HEK293 (cell line): ENCODE measurements at regions not wholly inside any gene's neighbourhood (a gene's known extent, or its start where the extent isn't known, plus 50 kb on each side); places are given as distances from the start of the nearest gene placed in this dataset.

Experiments
- CTCF ChIA-PET: fragments of 350-600 bp; formaldehyde crosslinking; extraction: SDS; loops from one replicate; lab custom pipeline; 2021; ENCODE audit warnings: antibody characterized with exemption; lab: Yijun Ruan, JAX
- POLR2A ChIA-PET: fragments of 300-600 bp; formaldehyde crosslinking; extraction: SDS; loops from one replicate; lab custom pipeline; 2020; ENCODE audit warnings: antibody characterized with exemption, inconsistent platforms; lab: Yijun Ruan, JAX
- H3K27ac ChIP-seq: fragments of 200-500 bp; sonication (Bioruptor generic); 2 replicates; pipeline ENCODE4 v1.5.1; 2014; ENCODE audit warnings: low read depth, low read length, control low read depth, inconsistent platforms; ENCODE audit errors: extremely low read depth
- H3K36me3 ChIP-seq, 2 experiments: fragments of 200-500 bp in 1 of 2; sonication (Bioruptor generic) in 1 of 2; 1 replicate in 1 of 2; 2 replicates in 1 of 2; pipeline ENCODE4 v1.5.1; 2014 to 2017; ENCODE audit warnings: inconsistent platforms in 2 of 2, low read length in 2 of 2; ENCODE audit not compliant: control insufficient read depth in 2 of 2, insufficient read depth in 1 of 2
- H3K4me1 ChIP-seq: fragments of 200-500 bp; sonication (Bioruptor generic); 2 replicates; pipeline ENCODE4 v1.5.1; 2014; ENCODE audit warnings: mild to moderate bottlenecking, low read length, inconsistent platforms; ENCODE audit not compliant: control insufficient read depth, insufficient read depth
- H3K4me3 ChIP-seq: 2 replicates; pipeline ENCODE4 v1.5.1; 2011; ENCODE audit warnings: low read depth, mild to moderate bottlenecking, control low read depth, low read length, moderate library complexity
- H3K9me3 ChIP-seq: fragments of 200-500 bp; sonication (Bioruptor generic); 2 replicates; pipeline ENCODE4 v1.5.1; 2014; ENCODE audit warnings: low read depth, low read length, inconsistent platforms; ENCODE audit not compliant: control insufficient read depth, insufficient read depth
- KLF1 ChIP-seq: fragments of 450-650 bp; formaldehyde crosslinking; IDR thresholded peaks from 2 replicates; pipeline ENCODE4 v1.5.1; 2016; ENCODE audit warnings: missing biosample characterization, missing genetic modification characterization
- MEIS1 ChIP-seq: sonication (generic); formaldehyde crosslinking; IDR thresholded peaks from 2 replicates; pipeline ENCODE4 v1.8.1; 2022; ENCODE audit warnings: missing genetic modification reagents, mild to moderate bottlenecking, borderline replicate concordance
- PBX3 ChIP-seq: sonication (generic); formaldehyde crosslinking; IDR thresholded peaks from 2 replicates; pipeline ENCODE4 v1.8.1; 2022; ENCODE audit warnings: mild to moderate bottlenecking, moderate library complexity, missing genetic modification reagents
- RBAK ChIP-seq: fragments of 450-650 bp; formaldehyde crosslinking; IDR thresholded peaks from 2 replicates; pipeline ENCODE4 v1.5.1; 2016; ENCODE audit warnings: missing biosample characterization, missing genetic modification characterization
- SETDB1 ChIP-seq: IDR thresholded peaks from one replicate; pipeline ENCODE4 v1.6.1; 2017; ENCODE audit warnings: mild to moderate bottlenecking, low read length, moderate library complexity, mixed read lengths; ENCODE audit not compliant: insufficient read length
- ZBTB17 ChIP-seq: fragments of 450-650 bp; formaldehyde crosslinking; IDR thresholded peaks from 2 replicates; pipeline ENCODE4 v1.5.1; 2016; ENCODE audit warnings: missing biosample characterization, missing genetic modification characterization
- ZBTB49 ChIP-seq: fragments of 450-650 bp; formaldehyde crosslinking; IDR thresholded peaks from 2 replicates; pipeline ENCODE4 v1.5.1; 2016; ENCODE audit warnings: missing biosample characterization, missing genetic modification characterization, low read depth
- ZBTB7A ChIP-seq: fragments of 450-650 bp; formaldehyde crosslinking; IDR thresholded peaks from 2 replicates; pipeline ENCODE4 v1.5.1; 2016; ENCODE audit warnings: low read depth, missing biosample characterization, missing genetic modification characterization
- ZNF148 ChIP-seq: fragments of 450-650 bp; formaldehyde crosslinking; IDR thresholded peaks from 2 replicates; pipeline ENCODE4 v1.5.0; 2017; ENCODE audit warnings: missing biosample characterization, missing genetic modification characterization, borderline replicate concordance
- ZNF2 ChIP-seq: fragments of 450-650 bp; formaldehyde crosslinking; IDR thresholded peaks from 2 replicates; pipeline ENCODE4 v1.5.1; 2016; ENCODE audit warnings: missing biosample characterization, missing genetic modification characterization
- ZNF211 ChIP-seq: fragments of 450-650 bp; formaldehyde crosslinking; IDR thresholded peaks from 2 replicates; pipeline ENCODE4 v1.5.1; 2016; ENCODE audit warnings: low read depth, missing biosample characterization, missing genetic modification characterization
- ZNF239 ChIP-seq: fragments of 450-650 bp; formaldehyde crosslinking; IDR thresholded peaks from 2 replicates; pipeline ENCODE4 v1.5.1; 2016; ENCODE audit warnings: missing biosample characterization, missing genetic modification characterization
- ZNF324 ChIP-seq: fragments of 450-650 bp; formaldehyde crosslinking; IDR thresholded peaks from 2 replicates; pipeline ENCODE4 v1.5.1; 2016; ENCODE audit warnings: missing biosample characterization, missing genetic modification characterization
- ZNF350 ChIP-seq: fragments of 450-650 bp; formaldehyde crosslinking; IDR thresholded peaks from 2 replicates; pipeline ENCODE4 v1.5.0; 2017; ENCODE audit warnings: missing biosample characterization, mild to moderate bottlenecking, missing genetic modification characterization
- ZNF354C ChIP-seq: fragments of 450-650 bp; formaldehyde crosslinking; IDR thresholded peaks from 2 replicates; pipeline ENCODE4 v1.5.1; 2016; ENCODE audit warnings: missing biosample characterization, missing genetic modification characterization, low read depth, borderline replicate concordance
- ZNF416 ChIP-seq: fragments of 450-650 bp; formaldehyde crosslinking; IDR thresholded peaks from 2 replicates; pipeline ENCODE4 v1.5.1; 2016; ENCODE audit warnings: missing biosample characterization, missing genetic modification characterization
- ZNF449 ChIP-seq: fragments of 450-650 bp; formaldehyde crosslinking; IDR thresholded peaks from 2 replicates; pipeline ENCODE4 v1.5.1; 2017; ENCODE audit warnings: missing biosample characterization, mild to moderate bottlenecking, missing genetic modification characterization, moderate library complexity
- ZNF521 ChIP-seq: fragments of 450-650 bp; formaldehyde crosslinking; IDR thresholded peaks from 2 replicates; pipeline ENCODE4 v1.5.1; 2017; ENCODE audit warnings: missing biosample characterization, mild to moderate bottlenecking, missing genetic modification characterization
- ZNF530 ChIP-seq: fragments of 450-650 bp; formaldehyde crosslinking; IDR thresholded peaks from 2 replicates; pipeline ENCODE4 v1.5.1; 2016; ENCODE audit warnings: low read depth, missing biosample characterization, missing genetic modification characterization
- ZNF596 ChIP-seq: fragments of 450-650 bp; IDR thresholded peaks from 2 replicates; pipeline ENCODE4 v1.5.0; 2018; ENCODE audit warnings: missing biosample characterization, mild to moderate bottlenecking, missing genetic modification characterization, moderate library complexity
- ZNF621 ChIP-seq: fragments of 450-650 bp; formaldehyde crosslinking; IDR thresholded peaks from 2 replicates; pipeline ENCODE4 v1.5.1; 2017; ENCODE audit warnings: missing biosample characterization, missing genetic modification characterization
- ZNF626 ChIP-seq: fragments of 450-650 bp; sonication (Bioruptor Pico); formaldehyde crosslinking; IDR thresholded peaks from 2 replicates; pipeline ENCODE4 v1.5.1; 2018; ENCODE audit warnings: missing biosample characterization, missing genetic modification characterization, inconsistent platforms
- ZNF664 ChIP-seq: fragments of 450-650 bp; formaldehyde crosslinking; IDR thresholded peaks from 2 replicates; pipeline ENCODE4 v1.5.1; 2016; ENCODE audit warnings: missing biosample characterization, missing genetic modification characterization
- ZNF677 ChIP-seq: fragments of 450-650 bp; IDR thresholded peaks from 2 replicates; pipeline ENCODE4 v1.5.0; 2018; ENCODE audit warnings: missing biosample characterization, mild to moderate bottlenecking, missing genetic modification characterization, moderate library complexity
- ZNF701 ChIP-seq: fragments of 450-650 bp; formaldehyde crosslinking; IDR thresholded peaks from 2 replicates; pipeline ENCODE4 v1.5.1; 2016; ENCODE audit warnings: missing biosample characterization, missing genetic modification characterization
- ZNF747 ChIP-seq: fragments of 450-650 bp; formaldehyde crosslinking; IDR thresholded peaks from 2 replicates; pipeline ENCODE4 v1.5.1; 2016; ENCODE audit warnings: missing biosample characterization, missing genetic modification characterization
- ZNF791 ChIP-seq: fragments of 450-650 bp; formaldehyde crosslinking; IDR thresholded peaks from 2 replicates; pipeline ENCODE4 v1.5.1; 2016; ENCODE audit warnings: missing biosample characterization, missing genetic modification characterization
- ZXDB ChIP-seq: fragments of 450-650 bp; formaldehyde crosslinking; IDR thresholded peaks from 2 replicates; pipeline ENCODE4 v1.5.1; 2016; ENCODE audit warnings: missing biosample characterization, missing genetic modification characterization

- TF ChIP-seq ZNF747 (tag by site-specific recombination) (no peak), ZNF626 (tag by site-specific recombination) (no peak), ZNF2 (tag by site-specific recombination) (no peak), KLF1 (tag by site-specific recombination) (no peak), ZBTB17 (tag by site-specific recombination) (no peak)
- TF ChIP-seq, all 188 proteins: peak for 0
Observed at GRCh38 chr2:173760553-173760952, 204.6 kb downstream of the SP3 start (continued).

- POLR2A ChIA-PET = no interaction called here
- no peaks in the 10 kb centered on the region for H3K9me3 ChIP-seq
- H3K27ac ChIP-seq = no peak overlapping the region
- CTCF ChIA-PET = interaction anchor here (1.3 kb wide), 1 partner anchor 28 kb away, joined by 3 read pairs; no protein-coding TSS in a partner anchor
- TF ChIP-seq SETDB1 (no peak), ZNF350 (no peak), RBAK (tag by site-specific recombination) (no peak), ZNF354C (tag by site-specific recombination) (no peak), ZNF621 (no peak), ZNF449 (tag by site-specific recombination) (no peak), ZNF701 (tag by site-specific recombination) (no peak), ZXDB (tag by site-specific recombination) (no peak), ZNF521 (tag by site-specific recombination) (no peak), ZNF148 (tag by site-specific recombination) (no peak), ZNF791 (tag by site-specific recombination) (no peak), MEIS1 (no peak), ZNF677 (tag by site-specific recombination) (no peak)
- no peaks in the 10 kb centered on the region for H3K36me3 ChIP-seq
- no peak overlapping the region for H3K4me3 ChIP-seq
- no peaks in the 10 kb centered on the region for H3K4me1 ChIP-seq
Observed at GRCh38 chr2:173761603-173762119, 203.5 kb downstream of the SP3 start.

- H3K27ac ChIP-seq = no peak overlapping the region
- H3K4me3 ChIP-seq = no peak overlapping the region
- TF ChIP-seq ZNF596 (tag by site-specific recombination) (no peak), ZBTB7A (tag by site-specific recombination) (no peak), ZNF239 (tag by site-specific recombination) (no peak), ZNF664 (tag by site-specific recombination) (no peak), ZNF211 (tag by site-specific recombination) (no peak), ZNF324 (tag by site-specific recombination) (no peak), RBAK (tag by site-specific recombination) (no peak), ZBTB49 (no peak), PBX3 (CRISPR knock-in tag) (no peak), ZXDB (tag by site-specific recombination) (no peak), ZNF530 (no peak), ZNF416 (tag by site-specific recombination) (no peak)
- CTCF ChIA-PET = interaction anchor here (0.7 to 1.3 kb wide), 2 partner anchors 28 to 94 kb away, joined by 3 read pairs; no protein-coding TSS in a partner anchor
- H3K4me1 ChIP-seq = no peaks in the 10 kb centered on the region
- no peaks in the 10 kb centered on the region for H3K9me3 ChIP-seq
- POLR2A ChIA-PET = no interaction called here
- H3K36me3 ChIP-seq = no peaks in the 10 kb centered on the region
Observed at GRCh38 chr2:173762221-173762620, 203.0 kb downstream of the SP3 start.
